GM18508 (cell line): ENCODE measurements at regions not wholly inside any gene's neighbourhood (a gene's known extent, or its start where the extent isn't known, plus 50 kb on each side); places are given as distances from the start of the nearest gene placed in this dataset.

ENCODE experiments used
- ATAC-seq: cut with Tn5 transposase; IDR thresholded peaks from one replicate; pipeline ENCODE4 v1.9.1; 2021; ENCODE audit warnings: moderate number of reproducible peaks; ENCODE audit not compliant: insufficient read depth, unreplicated experiment

DNA sequence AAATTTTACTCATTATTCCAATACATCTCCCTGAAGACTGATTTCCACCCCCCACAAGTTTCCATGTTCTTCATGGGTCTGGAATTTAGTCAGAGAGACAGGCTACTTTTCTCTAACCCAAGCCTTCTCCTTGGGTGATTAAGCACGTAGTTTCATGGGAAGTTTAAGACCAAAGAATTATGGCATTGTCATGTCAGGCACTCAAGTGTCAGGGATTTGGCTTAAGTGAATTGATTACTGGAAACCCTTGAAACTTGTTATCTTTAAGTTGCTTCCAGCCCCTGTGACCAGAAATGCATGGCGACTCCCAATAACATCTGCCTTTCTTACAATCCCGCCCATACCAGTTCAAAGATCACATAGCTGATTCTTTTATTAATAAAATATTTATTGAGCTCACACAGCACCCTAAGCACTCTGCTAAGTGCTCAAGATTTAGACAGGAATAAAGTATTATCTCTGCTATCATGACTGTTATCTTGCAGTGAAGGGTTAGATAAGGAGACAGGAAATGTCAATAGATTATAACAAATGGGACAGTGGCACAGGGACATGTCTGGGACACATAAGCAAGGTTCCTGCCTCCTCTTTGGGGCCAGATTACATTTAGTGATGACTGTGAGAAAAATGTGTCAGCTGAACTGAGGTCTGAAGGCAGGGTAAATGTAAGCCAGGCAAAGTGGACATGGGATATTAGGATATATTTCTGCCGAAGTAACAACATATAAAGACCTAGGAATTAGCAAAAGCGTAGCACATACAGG, 241.2 kb upstream of the TNC start:
- no peak for ATAC-seq

DNA sequence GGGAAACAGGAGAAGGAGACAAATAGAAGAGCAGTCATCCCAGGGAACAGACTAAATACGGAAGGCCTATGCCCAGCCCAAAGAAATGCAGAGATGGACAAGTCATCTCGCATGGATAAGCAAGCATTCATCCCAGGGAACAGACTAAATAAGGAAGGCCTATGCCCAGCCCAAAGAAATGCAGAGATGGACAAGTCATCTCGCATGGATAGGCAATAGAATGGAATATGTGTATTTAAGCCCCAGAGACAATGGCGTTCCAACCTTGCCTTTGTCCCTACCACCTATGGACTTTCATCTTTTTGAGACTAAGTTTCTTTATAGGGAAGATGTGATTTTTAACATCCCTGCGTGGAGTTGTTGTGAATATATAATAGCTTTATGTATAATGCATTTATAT, 242.2 kb upstream of the TNC start:
- no peak for ATAC-seq

DNA sequence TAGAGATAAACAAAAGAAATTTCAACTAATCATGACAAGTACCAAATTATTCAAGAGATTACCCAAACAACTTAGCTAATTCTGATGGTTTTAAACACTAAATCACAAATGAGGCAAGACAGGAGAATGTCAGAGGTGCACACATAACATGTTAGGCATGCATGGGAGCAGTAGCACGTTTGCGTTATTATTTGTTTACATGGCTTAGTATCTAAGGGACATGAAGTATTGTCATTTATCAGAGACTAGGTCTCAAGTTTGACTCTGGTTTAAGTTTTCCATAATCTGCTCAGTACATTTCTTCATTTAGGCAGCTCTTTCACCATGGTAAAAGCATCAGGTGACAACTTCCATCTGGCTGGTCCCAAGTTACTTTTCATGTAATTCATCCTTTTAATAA, 244.1 kb upstream of the TNC start:
- ATAC-seq, result no peak

DNA sequence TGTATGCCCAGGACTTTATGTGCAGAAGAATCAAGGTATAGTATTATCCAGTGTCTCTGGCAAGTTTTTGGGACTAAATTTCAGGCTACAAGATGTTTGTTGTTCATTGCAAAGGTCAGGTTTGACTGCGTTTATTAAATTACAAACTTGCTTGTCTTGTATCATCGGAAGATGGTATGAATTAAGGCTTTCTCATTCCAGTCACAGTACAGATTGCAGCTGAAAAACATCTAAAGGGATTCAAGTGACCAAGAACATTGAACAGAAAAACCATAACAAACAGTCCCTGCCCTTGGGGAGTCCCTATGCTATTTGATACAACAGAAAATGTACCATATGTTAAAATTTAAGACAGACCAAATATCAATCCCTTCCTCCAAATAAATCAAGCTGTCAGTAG, 244.7 kb upstream of the TNC start:
- no peak for ATAC-seq

DNA sequence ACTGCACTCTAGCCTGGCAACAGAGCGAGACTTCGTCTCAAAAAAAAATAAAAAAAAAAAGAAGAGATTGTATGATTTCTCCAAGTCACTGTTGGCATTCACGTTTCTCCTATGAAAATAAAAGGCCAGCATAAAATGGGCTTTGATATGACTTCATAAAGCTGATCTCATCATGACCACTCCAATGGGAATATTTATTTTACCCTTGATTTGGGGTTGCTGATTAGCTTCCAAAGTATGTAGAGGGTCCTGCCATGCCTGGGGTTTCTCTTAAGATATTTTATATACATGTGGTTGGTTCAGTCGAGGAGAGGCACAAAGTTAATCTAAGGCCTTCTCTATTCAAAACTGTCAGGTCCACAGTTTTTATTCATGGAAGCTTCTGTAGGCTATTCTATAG, 247.0 kb upstream of the TNC start:
- no peak for ATAC-seq

DNA sequence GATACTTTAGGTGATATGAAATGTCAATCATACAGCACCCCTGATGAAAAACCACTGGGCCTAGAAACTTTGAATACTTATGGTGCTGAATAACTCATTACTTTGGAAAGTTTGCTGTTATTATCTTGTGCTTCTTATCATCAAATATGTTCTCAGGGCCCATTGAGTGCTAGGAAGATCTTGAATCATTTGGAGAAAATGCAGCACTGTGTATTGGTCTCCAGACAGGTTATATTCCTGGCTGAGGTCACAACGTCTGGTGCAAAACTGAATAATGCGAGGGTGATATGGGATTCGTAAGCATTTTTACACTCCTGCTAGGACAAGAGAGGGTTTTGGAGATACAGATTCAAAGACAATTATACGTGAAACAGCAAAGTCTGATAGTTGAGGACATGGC, 249.4 kb upstream of the TNC start:
- no peak for ATAC-seq

DNA sequence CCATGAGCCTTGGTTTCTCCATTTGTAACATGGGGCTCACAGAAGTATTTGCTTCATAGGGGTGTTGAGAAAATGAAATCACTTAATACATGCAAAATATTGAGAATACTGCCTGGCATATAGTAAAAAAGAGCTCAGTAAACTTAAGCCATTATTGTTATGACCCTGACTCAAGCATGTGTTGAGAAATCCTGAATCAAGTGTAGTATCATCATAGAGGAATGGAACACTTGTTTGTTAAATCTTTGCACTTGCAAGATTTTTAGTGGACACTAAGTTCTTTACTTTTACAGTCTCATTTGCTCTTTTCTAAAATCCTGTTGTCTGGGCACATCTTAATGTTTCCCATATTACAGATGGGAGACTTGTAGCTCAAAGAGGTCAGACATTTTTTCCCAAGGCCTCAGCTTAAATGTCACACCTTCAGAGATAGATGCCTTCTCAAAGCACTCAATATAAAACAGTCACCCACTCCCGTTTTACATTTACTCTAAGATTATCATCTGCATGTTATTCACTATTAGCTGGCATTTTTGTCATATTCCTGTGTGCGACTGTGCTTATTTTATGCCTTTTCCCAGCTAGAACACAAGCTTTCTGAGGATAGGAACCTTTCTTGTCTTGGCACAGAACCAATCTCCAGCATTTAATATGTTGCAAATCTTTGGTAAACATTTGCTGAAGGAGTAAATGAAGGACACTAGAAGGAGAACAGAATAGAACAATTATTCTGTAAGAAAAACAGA, 250.0 kb upstream of the TNC start:
- ATAC-seq, result no peak

DNA sequence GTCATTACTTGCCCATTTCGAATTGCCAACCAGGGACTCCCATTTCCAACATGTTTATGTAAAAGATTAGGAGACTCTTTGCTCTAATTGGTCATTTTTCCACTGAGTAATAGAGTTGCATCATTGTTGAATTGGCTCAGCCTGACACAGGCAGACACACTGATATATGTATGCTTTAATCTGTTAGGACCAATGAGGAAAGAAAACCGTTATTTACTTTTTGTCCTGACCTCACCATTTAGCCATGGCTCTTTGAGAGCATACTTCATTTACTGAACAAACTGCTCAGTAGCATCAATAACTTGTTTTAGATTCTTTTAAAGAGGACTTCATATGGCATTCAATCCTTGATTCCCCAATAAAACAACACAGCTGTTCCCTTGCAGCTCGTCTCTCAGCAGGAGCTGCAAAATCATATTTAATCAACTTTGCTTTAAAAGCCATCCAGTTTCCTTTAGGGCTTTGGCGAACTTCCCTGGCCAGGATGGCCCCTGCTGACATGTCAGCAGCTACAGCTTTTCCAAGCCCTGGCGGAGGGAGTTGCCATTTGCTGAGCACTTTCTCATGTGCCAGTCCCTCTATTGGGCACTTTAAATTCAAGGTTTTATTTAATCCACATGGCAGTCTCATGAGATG, 251.5 kb upstream of the TNC start:
- ATAC-seq, result no peak

DNA sequence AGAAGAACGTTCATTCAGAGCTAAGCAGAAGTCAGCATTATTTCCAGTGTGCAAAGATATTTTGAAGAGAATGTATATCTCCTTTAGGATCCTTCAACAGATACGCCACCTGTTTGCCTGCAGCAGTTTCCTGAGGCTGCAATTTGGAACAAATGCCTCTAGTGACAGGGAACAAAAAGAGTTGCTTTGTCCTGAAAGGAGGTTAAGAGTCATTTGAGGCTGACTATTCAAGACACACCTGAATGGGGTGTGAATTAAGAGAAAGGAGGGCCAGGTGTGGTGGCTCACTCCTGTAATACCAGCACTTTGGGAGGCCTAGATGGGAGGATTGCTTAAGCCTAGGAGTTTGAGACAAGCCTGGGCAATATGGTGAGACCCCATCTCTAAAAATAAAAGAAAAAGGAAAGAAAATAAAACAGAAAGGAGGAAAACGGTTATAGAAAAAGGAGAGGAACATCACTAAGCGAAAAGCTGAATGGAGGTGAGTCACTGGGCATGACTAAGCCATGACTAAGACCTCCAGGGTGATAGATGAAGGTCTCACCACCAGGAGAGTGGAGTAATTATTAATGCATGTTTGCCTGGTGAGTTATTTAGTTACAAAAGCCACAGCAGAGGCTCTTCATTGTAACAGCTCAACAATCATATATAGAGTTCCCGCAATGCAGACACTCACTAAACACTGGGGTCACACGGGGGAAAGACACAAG, 255.2 kb upstream of the TNC start:
- peak; percentile 92 for ATAC-seq

DNA sequence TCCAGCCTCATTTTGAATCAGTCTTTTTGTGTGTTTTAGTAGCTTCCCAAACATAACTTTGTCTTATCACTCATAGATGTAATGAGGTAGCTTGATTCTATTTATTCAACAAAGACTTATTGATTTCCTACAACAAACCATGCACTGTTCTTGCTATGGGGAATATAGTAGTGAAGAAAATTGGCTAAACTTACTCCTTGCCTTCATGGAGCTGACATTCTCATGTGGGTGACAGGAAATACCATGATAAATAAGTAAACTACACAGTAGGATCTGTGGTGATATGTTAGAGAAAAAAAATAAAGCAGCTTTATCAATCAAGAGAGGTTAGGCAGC, 255.7 kb upstream of the TNC start:
- ATAC-seq, result no peak

DNA sequence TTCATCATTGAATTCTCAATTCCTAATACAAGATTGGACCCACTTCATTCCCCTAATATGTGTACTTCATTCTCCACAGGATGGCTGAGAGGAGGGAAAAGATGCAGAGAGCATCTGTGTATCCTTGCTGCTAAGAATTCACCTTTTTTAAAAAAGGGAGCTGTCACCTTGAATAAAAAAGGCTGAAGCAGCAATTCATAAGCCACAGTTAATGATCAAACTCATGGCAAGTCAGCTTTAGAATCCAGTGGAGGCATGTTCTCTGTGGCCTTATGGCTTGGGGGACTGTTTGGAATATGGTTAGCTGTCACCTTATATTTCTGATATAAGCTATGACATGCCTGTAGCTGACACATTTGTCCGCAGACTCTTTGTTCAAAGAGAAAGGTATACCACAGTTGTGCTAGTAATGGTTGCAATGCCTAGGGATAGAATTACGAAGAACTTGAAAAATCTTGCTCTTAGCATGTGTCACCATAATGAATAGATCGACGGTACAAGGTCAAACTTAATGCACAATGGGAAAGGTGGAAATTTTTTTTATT, 256.8 kb upstream of the TNC start:
- ATAC-seq, result no peak

DNA sequence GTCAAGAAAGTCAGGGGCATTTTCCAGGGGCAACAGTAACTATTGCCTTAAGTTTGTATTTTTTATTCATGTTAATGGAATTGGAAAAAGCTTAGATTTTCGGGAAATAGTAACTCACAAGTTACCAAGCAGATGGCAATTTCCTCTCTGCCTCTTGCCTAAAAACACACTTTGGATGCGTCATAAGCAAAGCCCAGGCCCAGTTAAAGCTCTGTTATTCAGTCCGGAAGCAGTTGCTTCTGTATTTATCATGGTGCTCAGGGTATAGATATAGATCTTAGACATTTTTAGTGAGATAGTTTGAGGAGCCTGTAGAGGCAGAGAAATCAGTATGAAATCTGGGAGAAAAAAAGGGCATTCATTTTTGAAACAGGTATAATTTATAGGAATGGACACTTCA, 260.3 kb upstream of the TNC start:
- ATAC-seq, result no peak

DNA sequence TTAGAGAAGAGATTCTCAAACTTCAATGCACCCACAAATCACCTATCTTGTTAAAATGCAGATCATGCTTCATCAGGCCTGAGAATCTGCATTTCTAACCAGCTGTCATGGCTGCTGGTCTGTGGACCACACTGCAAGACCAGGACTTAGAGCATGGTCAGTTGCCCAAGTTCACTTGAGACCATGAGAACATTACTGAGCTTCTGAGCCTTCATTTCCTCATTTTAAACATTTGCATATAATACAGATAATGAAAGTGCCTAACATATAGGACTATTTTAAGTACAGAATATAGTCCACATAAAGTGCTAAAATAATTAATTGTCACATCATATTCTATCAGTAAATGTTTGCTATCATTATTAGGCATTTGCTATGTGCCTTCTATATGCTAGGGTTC, 260.8 kb upstream of the TNC start:
- no peak for ATAC-seq

DNA sequence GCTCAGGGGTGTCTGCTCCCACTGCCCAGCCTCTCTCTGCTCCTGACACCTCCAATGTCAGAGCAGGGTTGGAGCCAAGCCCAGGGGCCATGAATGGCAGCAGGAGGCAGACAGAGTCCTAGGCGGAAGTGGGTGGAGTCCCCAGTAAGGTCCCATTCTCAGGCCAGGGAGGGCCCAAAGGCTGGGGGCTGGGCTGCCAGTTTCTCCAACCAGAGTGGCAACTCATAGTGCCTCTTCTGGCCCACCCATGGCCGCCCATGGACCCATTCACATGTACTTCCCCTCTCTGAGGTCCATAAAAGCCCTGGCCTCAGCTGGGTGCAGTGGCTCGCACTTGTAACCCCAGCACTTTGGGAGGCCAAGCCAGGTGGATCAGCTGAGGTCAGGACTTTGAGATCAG, 261.8 kb upstream of the TNC start:
- no peak for ATAC-seq

DNA sequence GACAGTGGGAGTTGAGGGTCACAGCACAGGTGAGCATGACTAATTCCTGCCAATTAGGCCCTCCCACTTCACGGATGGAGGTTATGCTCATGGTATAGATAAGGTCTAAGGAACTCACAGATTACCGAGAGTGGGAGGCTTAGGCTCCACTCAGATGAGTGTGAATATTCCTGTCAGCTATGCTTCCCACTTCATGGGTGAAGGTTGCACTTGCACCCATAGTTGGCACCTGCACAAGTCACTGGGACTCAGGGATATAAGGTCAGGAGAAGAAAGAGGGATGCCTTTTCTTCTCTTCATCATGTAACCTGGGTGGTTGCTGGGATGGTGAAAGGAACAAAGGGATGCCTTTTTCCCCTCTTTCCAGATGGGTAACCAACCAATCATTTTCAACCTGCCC, 264.9 kb upstream of the TNC start:
- ATAC-seq, result no peak

DNA sequence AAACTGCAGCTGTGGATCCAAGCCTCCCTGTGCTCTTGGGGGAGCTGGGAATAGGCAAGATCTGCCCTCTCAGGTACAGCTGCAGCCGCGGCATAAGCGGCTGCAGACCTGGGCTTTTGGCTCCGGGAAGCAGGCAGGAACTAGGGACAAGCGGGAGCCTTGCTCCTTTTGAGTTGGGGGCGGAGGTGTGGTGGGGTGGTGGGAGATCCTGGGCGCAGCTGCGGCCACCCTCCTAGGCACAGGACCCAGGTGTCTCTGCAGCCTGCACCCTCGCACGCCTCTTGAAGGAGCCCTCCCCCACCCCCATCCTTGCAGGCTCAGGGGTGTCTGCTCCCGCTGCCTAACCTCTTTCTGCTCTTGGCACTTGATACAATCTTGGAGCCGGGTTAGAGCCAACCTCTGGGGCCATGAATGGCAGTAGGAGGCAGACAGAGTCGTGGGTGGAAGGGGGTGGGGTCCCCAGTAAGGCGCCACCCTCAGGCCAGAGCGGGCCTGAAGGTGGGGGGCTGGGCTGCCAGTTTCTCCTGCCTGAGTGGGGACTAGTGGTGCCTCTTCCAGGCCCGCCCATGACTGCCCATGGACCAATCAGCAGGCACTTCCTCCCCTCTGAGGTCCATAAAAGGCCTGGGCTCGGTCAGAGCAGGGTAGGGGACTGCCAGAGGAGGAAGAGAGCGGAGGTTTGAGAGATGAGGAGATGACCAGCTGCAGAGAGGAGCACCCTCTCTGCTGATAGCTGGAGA, 267.6 kb upstream of the TNC start:
- ATAC-seq, result no peak

DNA sequence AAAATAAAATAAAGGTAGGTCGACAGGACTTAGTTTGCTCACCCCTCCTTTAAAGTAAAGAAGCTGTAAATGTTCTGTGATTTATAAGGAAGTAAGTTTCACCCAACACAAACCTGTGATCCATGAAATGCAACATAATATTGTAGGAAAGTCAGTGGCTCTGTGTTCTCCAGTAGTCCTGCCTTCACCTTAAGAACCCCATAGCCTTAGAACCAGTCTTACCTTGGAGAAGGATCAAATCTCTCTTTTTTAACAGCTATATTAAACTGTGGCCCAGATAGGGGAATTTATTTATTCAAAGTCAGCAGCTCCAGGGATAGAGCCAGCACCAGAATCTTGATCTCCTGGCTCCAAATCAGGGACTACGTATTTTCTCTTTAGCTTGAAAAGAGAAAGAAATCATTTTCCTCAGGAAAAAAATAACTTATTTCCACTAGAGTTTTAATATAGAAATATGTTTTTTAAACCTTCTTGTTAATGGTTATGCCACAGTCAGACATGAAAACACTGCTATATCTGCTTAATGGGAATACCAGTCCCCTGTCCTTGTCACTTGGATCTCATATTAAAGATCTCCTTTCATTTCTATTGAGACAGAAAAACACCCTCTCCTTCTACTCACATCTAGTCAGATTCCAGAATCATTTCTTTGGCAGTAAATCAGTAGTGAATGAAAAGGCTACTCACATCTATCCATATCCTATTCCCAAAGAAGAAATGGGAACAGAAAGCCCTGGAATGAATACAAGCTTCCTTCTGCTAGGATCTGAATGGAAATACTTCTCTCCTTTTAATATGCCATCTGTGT, 269.2 kb upstream of the TNC start:
- ATAC-seq, result no peak

DNA sequence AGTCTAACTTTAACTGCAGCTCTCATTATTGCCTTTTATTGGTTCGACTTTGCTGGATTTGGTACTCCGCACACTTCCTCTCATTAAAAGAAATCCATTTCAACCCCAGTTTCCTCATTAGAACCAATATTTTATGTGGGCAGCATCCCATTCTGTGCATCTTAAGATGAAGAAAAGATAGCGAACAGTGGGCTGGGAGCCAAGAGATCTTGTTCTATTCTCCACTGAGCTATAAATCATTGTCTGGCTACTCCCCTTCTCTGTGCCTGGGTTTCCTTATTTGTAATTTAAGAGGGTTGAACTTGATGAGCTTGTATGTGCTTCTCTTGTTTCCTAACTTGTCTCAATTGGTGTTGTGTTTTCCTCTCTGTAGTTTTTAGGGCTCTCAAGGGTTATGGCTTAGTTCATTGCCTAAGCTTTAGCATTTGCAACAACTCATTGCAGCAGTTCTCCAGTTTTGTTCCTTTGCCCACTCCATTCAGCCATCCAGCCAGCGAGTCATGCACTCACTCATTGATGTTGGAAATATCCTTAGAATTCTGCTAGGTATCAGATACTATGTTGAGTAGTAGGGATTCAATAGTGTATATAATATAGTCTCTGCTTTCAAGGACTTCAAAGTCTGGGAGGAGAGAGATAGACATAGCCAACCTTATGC, 273.3 kb upstream of the TNC start:
- ATAC-seq, result no peak
